H9 (cell line): ENCODE measurements at regions not wholly inside any gene's neighbourhood (a gene's known extent, or its start where the extent isn't known, plus 50 kb on each side); places are given as distances from the start of the nearest gene placed in this dataset.

Experiments used
- DNase-seq: peaks from one replicate; pipeline ENCODE4 v3.0.0-alpha.2; 2017
- H2AFZ ChIP-seq: one replicate; pipeline ENCODE4 v1.6.1; 2013; ENCODE audit warnings: mild to moderate bottlenecking, low read length, control low read depth, moderate library complexity
- H2AK5ac ChIP-seq: 2 replicates; pipeline ENCODE4 v1.6.1; 2013; ENCODE audit warnings: low read length, control low read depth, mixed read lengths; ENCODE audit not compliant: insufficient read length
- H2BK120ac ChIP-seq: one replicate; pipeline ENCODE4 v1.6.1; 2013; ENCODE audit warnings: low read depth, mild to moderate bottlenecking, low read length, control low read depth, inconsistent platforms; ENCODE audit not compliant: poor library complexity, severe bottlenecking
- H2BK12ac ChIP-seq: 2 replicates; pipeline ENCODE4 v1.6.1; 2013; ENCODE audit warnings: low read length, control low read depth, mixed read lengths, low read depth; ENCODE audit not compliant: insufficient read length
- H2BK15ac ChIP-seq: 2 replicates; pipeline ENCODE4 v1.6.1; 2013; ENCODE audit warnings: low read depth, low read length, control low read depth
- H2BK20ac ChIP-seq: one replicate; pipeline ENCODE4 v1.6.1; 2013; ENCODE audit warnings: low read depth, mild to moderate bottlenecking, low read length, control low read depth, inconsistent platforms; ENCODE audit not compliant: poor library complexity, severe bottlenecking
- H2BK5ac ChIP-seq: 2 replicates; pipeline ENCODE4 v1.6.1; 2013; ENCODE audit warnings: low read length, control low read depth, mixed read lengths; ENCODE audit not compliant: insufficient read length
- H3K14ac ChIP-seq: 2 replicates; pipeline ENCODE4 v1.6.1; 2013; ENCODE audit warnings: low read length, control low read depth; ENCODE audit not compliant: insufficient read depth
- H3K18ac ChIP-seq: 2 replicates; pipeline ENCODE4 v1.6.1; 2013; ENCODE audit warnings: low read depth, mild to moderate bottlenecking, mixed read lengths, low read length, control low read depth; ENCODE audit not compliant: insufficient read length
- H3K23ac ChIP-seq: 2 replicates; pipeline ENCODE4 v1.6.1; 2013; ENCODE audit warnings: low read length, control low read depth, mixed read lengths, low read depth; ENCODE audit not compliant: insufficient read length
- H3K23me2 ChIP-seq: 2 replicates; pipeline ENCODE4 v1.6.1; 2013; ENCODE audit warnings: low read depth, mild to moderate bottlenecking, mixed read lengths, low read length, control low read depth; ENCODE audit not compliant: insufficient read length, poor library complexity, severe bottlenecking
- H3K27ac ChIP-seq: 2 replicates; pipeline ENCODE4 v1.5.1; 2013; ENCODE audit warnings: low read length, control low read depth, mixed read lengths, low read depth; ENCODE audit not compliant: insufficient read length
- H3K27me3 ChIP-seq: 2 replicates; pipeline ENCODE4 v1.6.1; 2013; ENCODE audit warnings: low read length, control low read depth, inconsistent platforms; ENCODE audit not compliant: insufficient read depth
- H3K4ac ChIP-seq: 2 replicates; pipeline ENCODE4 v1.6.1; 2013; ENCODE audit warnings: low read depth, mild to moderate bottlenecking, control low read depth, inconsistent platforms, low read length, moderate library complexity
- H3K4me1 ChIP-seq: 2 replicates; pipeline ENCODE4 v1.6.1; 2013; ENCODE audit warnings: low read length, control low read depth, inconsistent platforms; ENCODE audit not compliant: insufficient read depth
- H3K4me2 ChIP-seq: 2 replicates; pipeline ENCODE4 v1.6.1; 2013; ENCODE audit warnings: low read length, control low read depth, mixed read lengths; ENCODE audit not compliant: insufficient read length, insufficient read depth
- H3K56ac ChIP-seq: 2 replicates; pipeline ENCODE4 v1.6.1; 2013; ENCODE audit warnings: low read depth, mild to moderate bottlenecking, mixed read lengths, low read length, control low read depth; ENCODE audit not compliant: insufficient read length
- H3K79me1 ChIP-seq: 2 replicates; pipeline ENCODE4 v1.6.1; 2013; ENCODE audit warnings: low read depth, mild to moderate bottlenecking, moderate library complexity, low read length, control low read depth, inconsistent platforms; ENCODE audit not compliant: insufficient read depth, poor library complexity, severe bottlenecking
- H3K79me2 ChIP-seq: 2 replicates; pipeline ENCODE4 v1.6.1; 2013; ENCODE audit warnings: low read length, control low read depth, inconsistent platforms; ENCODE audit not compliant: insufficient read depth
- H3K9ac ChIP-seq: 2 replicates; pipeline ENCODE4 v1.6.1; 2013; ENCODE audit warnings: low read length, control low read depth, mixed read lengths; ENCODE audit not compliant: insufficient read length; ENCODE audit errors: extremely low read depth
- H3K9me3 ChIP-seq: one replicate; pipeline ENCODE4 v1.6.1; 2013; ENCODE audit warnings: low read depth, low read length, inconsistent platforms; ENCODE audit not compliant: control insufficient read depth
- H3T11ph ChIP-seq: one replicate; pipeline ENCODE4 v1.6.1; 2013; ENCODE audit warnings: mild to moderate bottlenecking, low read length, control low read depth, inconsistent platforms
- H4K20me1 ChIP-seq: one replicate; pipeline ENCODE4 v1.6.1; 2013; ENCODE audit not compliant: control insufficient read depth, insufficient read length, insufficient read depth
- H4K5ac ChIP-seq: 2 replicates; pipeline ENCODE4 v1.6.1; 2013; ENCODE audit warnings: low read depth, mild to moderate bottlenecking, mixed read lengths, low read length, control low read depth; ENCODE audit not compliant: insufficient read length
- H4K8ac ChIP-seq: replicated peaks from 2 replicates; pipeline ENCODE4 v1.6.1; 2013; ENCODE audit warnings: low read length, control low read depth, mixed read lengths, low read depth; ENCODE audit not compliant: insufficient read length
- H4K91ac ChIP-seq: 2 replicates; pipeline ENCODE4 v1.6.1; 2013; ENCODE audit warnings: low read depth, mild to moderate bottlenecking, moderate library complexity, mixed read lengths, low read length, control low read depth; ENCODE audit not compliant: insufficient read length
- H3K27ac Mint-ChIP-seq, 3 experiments: 2 replicates in 2 of 3; 3 replicates in 1 of 3; pipeline ENCODE4 v1.8.0; 2020 to 2021; ENCODE audit warnings: mixed read lengths in 3 of 3, mild to moderate bottlenecking in 1 of 3, moderate library complexity in 1 of 3
- H3K27me3 Mint-ChIP-seq: 2 replicates; pipeline ENCODE4 v1.8.0; 2021; ENCODE audit warnings: low read depth, mild to moderate bottlenecking, moderate library complexity, mixed read lengths
- H3K36me3 Mint-ChIP-seq, 3 experiments: 2 replicates in 2 of 3; 3 replicates in 1 of 3; pipeline ENCODE4 v1.8.0; 2020 to 2021; ENCODE audit warnings: low read depth in 3 of 3, mixed read lengths in 3 of 3; ENCODE audit not compliant: insufficient read depth in 1 of 3
- H3K4me1 Mint-ChIP-seq, 2 experiments: 2 replicates each; pipeline ENCODE4 v1.8.0; 2020; ENCODE audit warnings: mixed read lengths in 2 of 2
- H3K4me3 Mint-ChIP-seq, 2 experiments: 2 replicates in 1 of 2; 3 replicates in 1 of 2; pipeline ENCODE4 v1.8.0; 2020 to 2021; ENCODE audit warnings: mild to moderate bottlenecking in 2 of 2, mixed read lengths in 2 of 2, moderate library complexity in 1 of 2
- H3K9me3 Mint-ChIP-seq, 2 experiments: 2 replicates in 1 of 2; 3 replicates in 1 of 2; pipeline ENCODE4 v1.8.0; 2020; ENCODE audit warnings: mild to moderate bottlenecking in 2 of 2, mixed read lengths in 2 of 2, moderate library complexity in 1 of 2
- WGBS: extraction: QIAGEN DNeasy Blood & Tissue Kit; methylation state at CpG from one replicate; pipeline ENCODE4 v1.1.7; 2013; ENCODE audit warnings: missing lambda C conversion rate, low lambda C conversion rate, mixed read lengths; ENCODE audit not compliant: insufficient read length; ENCODE audit errors: extremely low coverage; 5-methylcytosine and 5-hydroxymethylcytosine counted together
- TF ChIP-seq, protein P1 (sequence below): fragments of 200-600 bp; sonication (generic); conservative IDR thresholded peaks from 3 replicates; pipeline ENCODE4 v1.8.0; 2021; ENCODE audit warnings: antibody characterized with exemption, mild to moderate bottlenecking

DNA sequence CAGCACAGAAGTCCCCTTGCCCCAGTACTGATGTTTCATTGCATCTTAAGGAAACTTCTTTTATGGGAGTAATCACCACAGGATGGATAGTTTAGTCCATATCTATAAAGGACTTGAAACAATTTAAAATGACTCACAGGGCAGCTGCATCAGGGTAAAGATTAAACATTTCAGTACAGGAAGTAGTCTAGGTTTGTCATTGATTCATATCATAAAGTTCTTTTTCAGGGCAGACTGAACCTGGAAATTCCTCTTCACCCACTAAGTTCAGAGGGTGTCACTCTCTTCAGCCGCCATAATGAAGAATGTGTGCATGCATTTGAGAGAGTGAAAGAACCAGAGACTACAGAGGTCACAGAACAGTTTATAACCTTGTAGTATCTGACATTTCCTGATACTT is 296.3 kb upstream of the JAG1 start:
- Histone ChIP-seq H3K9ac (no peak overlapping the region), H3K4me2 (no peak overlapping the region), H4K91ac (no peak overlapping the region), H3K4ac (no peak overlapping the region), H3K79me1 (no peaks in the 10 kb centered on the region), H4K5ac (no peak overlapping the region), H3K27me3 (no peaks in the 10 kb centered on the region), H3K79me2 (no peaks in the 10 kb centered on the region), H3T11ph (no peak overlapping the region), H2BK120ac (no peak overlapping the region), H3K14ac (no peak overlapping the region), H4K20me1 (no peaks in the 10 kb centered on the region), H2BK12ac (no peak overlapping the region), H2AK5ac (no peak overlapping the region), H3K18ac (no peak overlapping the region), H2BK5ac (no peak overlapping the region), H3K56ac (no peak overlapping the region), H3K4me1 (no peaks in the 10 kb centered on the region), H2BK20ac (no peak overlapping the region), H3K23me2 (no peaks in the 10 kb centered on the region), H2BK15ac (no peak overlapping the region), H3K27ac (no peak overlapping the region), H3K23ac (no peak overlapping the region), H2AFZ (no peak overlapping the region), H3K9me3 (no peaks in the 10 kb centered on the region), H4K8ac (no peak overlapping the region)
- Mint-ChIP-seq H3K4me3 (no peak overlapping the region), H3K9me3 (peaks cover 0 to 2% of the 10 kb centered on the region in 2 experiments; a peak in 1 of 5 replicates), H3K27me3 (no peaks in the 10 kb centered on the region), H3K36me3 (no peaks in the 10 kb centered on the region), H3K27ac (no peak overlapping the region), H3K4me1 (peaks cover 4 to 7% of the 10 kb centered on the region in 2 experiments; a peak in 3 of 4 replicates)
- TF ChIP-seq, protein P1, sequence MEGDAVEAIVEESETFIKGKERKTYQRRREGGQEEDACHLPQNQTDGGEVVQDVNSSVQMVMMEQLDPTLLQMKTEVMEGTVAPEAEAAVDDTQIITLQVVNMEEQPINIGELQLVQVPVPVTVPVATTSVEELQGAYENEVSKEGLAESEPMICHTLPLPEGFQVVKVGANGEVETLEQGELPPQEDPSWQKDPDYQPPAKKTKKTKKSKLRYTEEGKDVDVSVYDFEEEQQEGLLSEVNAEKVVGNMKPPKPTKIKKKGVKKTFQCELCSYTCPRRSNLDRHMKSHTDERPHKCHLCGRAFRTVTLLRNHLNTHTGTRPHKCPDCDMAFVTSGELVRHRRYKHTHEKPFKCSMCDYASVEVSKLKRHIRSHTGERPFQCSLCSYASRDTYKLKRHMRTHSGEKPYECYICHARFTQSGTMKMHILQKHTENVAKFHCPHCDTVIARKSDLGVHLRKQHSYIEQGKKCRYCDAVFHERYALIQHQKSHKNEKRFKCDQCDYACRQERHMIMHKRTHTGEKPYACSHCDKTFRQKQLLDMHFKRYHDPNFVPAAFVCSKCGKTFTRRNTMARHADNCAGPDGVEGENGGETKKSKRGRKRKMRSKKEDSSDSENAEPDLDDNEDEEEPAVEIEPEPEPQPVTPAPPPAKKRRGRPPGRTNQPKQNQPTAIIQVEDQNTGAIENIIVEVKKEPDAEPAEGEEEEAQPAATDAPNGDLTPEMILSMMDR: no peak
- DNase-seq: no peak
- no CpG with 5 or more reads among the region's 1 CpG for WGBS
